AG10803 (cell line): ENCODE measurements at regions not wholly inside any gene's neighbourhood (a gene's known extent, or its start where the extent isn't known, plus 50 kb on each side); places are given as distances from the start of the nearest gene placed in this dataset.

ENCODE experiments used
- DNase-seq: peaks from one replicate; pipeline ENCODE4 v3.0.0; 2010; ENCODE audit warnings: low read depth
- H3K4me3 ChIP-seq: 2 replicates; pipeline ENCODE4 v1.5.1; 2011; ENCODE audit warnings: mild to moderate bottlenecking, low read length, control low read depth
- TF ChIP-seq, protein P1 (sequence below): conservative IDR thresholded peaks from 2 replicates; pipeline ENCODE4 v1.5.1; 2011; ENCODE audit warnings: mild to moderate bottlenecking, low read length, control low read depth, inconsistent platforms

GRCh38 chr7:446289-446935 lies 73.2 kb downstream of the PDGFA start:
- no peak overlapping the region for H3K4me3 ChIP-seq
- TF ChIP-seq, protein P1, sequence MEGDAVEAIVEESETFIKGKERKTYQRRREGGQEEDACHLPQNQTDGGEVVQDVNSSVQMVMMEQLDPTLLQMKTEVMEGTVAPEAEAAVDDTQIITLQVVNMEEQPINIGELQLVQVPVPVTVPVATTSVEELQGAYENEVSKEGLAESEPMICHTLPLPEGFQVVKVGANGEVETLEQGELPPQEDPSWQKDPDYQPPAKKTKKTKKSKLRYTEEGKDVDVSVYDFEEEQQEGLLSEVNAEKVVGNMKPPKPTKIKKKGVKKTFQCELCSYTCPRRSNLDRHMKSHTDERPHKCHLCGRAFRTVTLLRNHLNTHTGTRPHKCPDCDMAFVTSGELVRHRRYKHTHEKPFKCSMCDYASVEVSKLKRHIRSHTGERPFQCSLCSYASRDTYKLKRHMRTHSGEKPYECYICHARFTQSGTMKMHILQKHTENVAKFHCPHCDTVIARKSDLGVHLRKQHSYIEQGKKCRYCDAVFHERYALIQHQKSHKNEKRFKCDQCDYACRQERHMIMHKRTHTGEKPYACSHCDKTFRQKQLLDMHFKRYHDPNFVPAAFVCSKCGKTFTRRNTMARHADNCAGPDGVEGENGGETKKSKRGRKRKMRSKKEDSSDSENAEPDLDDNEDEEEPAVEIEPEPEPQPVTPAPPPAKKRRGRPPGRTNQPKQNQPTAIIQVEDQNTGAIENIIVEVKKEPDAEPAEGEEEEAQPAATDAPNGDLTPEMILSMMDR, result no peak
- no peak for DNase-seq
